HepG2 (cell line): ENCODE measurements at regions not wholly inside any gene's neighbourhood (a gene's known extent, or its start where the extent isn't known, plus 50 kb on each side); places are given as distances from the start of the nearest gene placed in this dataset.

Experiments used
- ATAC-seq: fragments of 200-7000 bp; cut with Tn5 transposase; 3 replicates; pipeline ENCODE4 v1.9.1; 2020; ENCODE audit warnings: mild to moderate bottlenecking, moderate library complexity
- BruUV-seq: library from RNA; stranded (reverse); fragments of 400-500 nt; replicated peaks from 2 replicates; lab custom pipeline; 2021; lab: Mats Ljungman, UMichigan
- CTCF ChIA-PET: fragments of 300-600 bp; formaldehyde crosslinking; extraction: SDS; loops from one replicate; lab custom pipeline; 2021; ENCODE audit warnings: low total read pairs, inconsistent platforms, low intra/inter-chr PET ratio; lab: Yijun Ruan, JAX
- POLR2A ChIA-PET: fragments of 350-600 bp; sonication (Branson Sonifier 250); formaldehyde crosslinking; loops from one replicate; lab custom pipeline; 2020; ENCODE audit warnings: antibody characterized with exemption, inconsistent platforms; lab: Yijun Ruan, JAX
- DNase-seq: peaks from one replicate; pipeline ENCODE4 v3.0.0-alpha.2; 2015; ENCODE audit warnings: low spot score
- FAIRE-seq: peaks from 3 replicates; lab custom pipeline; 2011; peaks lifted over from hg19 to GRCh38; lab: Jason Lieb, UNC
- H2AFZ ChIP-seq: one replicate; pipeline ENCODE4 v1.6.1; 2011; ENCODE audit warnings: low read length, inconsistent platforms
- H3K27ac ChIP-seq: fragments of 300-600 bp; 3 replicates; pipeline ENCODE4 v1.8.0; 2011; ENCODE audit warnings: mixed run types, mild to moderate bottlenecking, mixed read lengths, low read length, inconsistent platforms; ENCODE audit not compliant: insufficient read depth; ENCODE audit errors: extremely low read length
- H3K27me3 ChIP-seq, 2 experiments: fragments of 200-600 bp in 1 of 2; 2 replicates in 1 of 2; 3 replicates in 1 of 2; pipeline versions ENCODE4 v1.6.0 to v1.8.0; 2011; ENCODE audit warnings: low read length in 2 of 2, mild to moderate bottlenecking in 2 of 2, moderate library complexity in 2 of 2, inconsistent platforms in 1 of 2; ENCODE audit not compliant: insufficient read depth in 2 of 2, control insufficient read depth in 1 of 2
- H3K36me3 ChIP-seq, 2 experiments: fragments of 200-600 bp in 1 of 2; replicated peaks in 1 of 2; 2 replicates in 1 of 2; 3 replicates in 1 of 2; pipeline versions ENCODE4 v1.5.1 to v1.8.0; 2011; ENCODE audit warnings: low read length in 2 of 2, inconsistent platforms in 1 of 2; ENCODE audit not compliant: insufficient read depth in 2 of 2, control insufficient read depth in 1 of 2
- H3K4me1 ChIP-seq: 2 replicates; pipeline ENCODE4 v1.5.1; 2012; ENCODE audit warnings: low read length, inconsistent platforms; ENCODE audit not compliant: insufficient read depth
- H3K4me2 ChIP-seq: 2 replicates; pipeline ENCODE4 v1.6.0; 2011; ENCODE audit warnings: low read depth, low read length, inconsistent platforms
- H3K4me3 ChIP-seq, 3 experiments: fragments of 200-600 bp in 1 of 3; sonication (generic), shearing (Covaris generic) in 1 of 3; replicated peaks in 1 of 3; 2 replicates each; pipeline ENCODE4 v1.5.1; 2011 to 2016; ENCODE audit warnings: low read length in 3 of 3, inconsistent platforms in 2 of 3, low read depth in 2 of 3, mild to moderate bottlenecking in 2 of 3, control low read depth in 1 of 3, mixed read lengths in 1 of 3; ENCODE audit not compliant: insufficient read depth in 1 of 3
- H3K79me2 ChIP-seq: one replicate; pipeline ENCODE4 v1.6.1; 2011; ENCODE audit warnings: low read length, inconsistent platforms; ENCODE audit not compliant: insufficient read depth
- H3K9ac ChIP-seq: 2 replicates; pipeline ENCODE4 v1.6.0; 2011; ENCODE audit warnings: mild to moderate bottlenecking, low read depth, low read length, inconsistent platforms; ENCODE audit not compliant: insufficient read depth
- H3K9me3 ChIP-seq: 2 replicates; pipeline ENCODE4 v1.5.1; 2012; ENCODE audit warnings: mild to moderate bottlenecking, low read length
- H4K20me1 ChIP-seq: 2 replicates; pipeline ENCODE4 v1.6.0; 2011; ENCODE audit warnings: inconsistent platforms, mild to moderate bottlenecking, low read length, moderate library complexity; ENCODE audit not compliant: insufficient read depth
- ADNP ChIP-seq: sonication (generic); formaldehyde crosslinking; IDR thresholded peaks from 2 replicates; pipeline ENCODE4 v1.4.0; 2020; ENCODE audit warnings: missing genetic modification reagents
- BORCS8-MEF2B ChIP-seq: sonication (generic); formaldehyde crosslinking; IDR thresholded peaks from 2 replicates; pipeline ENCODE4 v1.8.0; 2022; ENCODE audit warnings: mild to moderate bottlenecking, missing genetic modification reagents
- ELF1 ChIP-seq: sonication (generic); formaldehyde crosslinking; IDR thresholded peaks from 2 replicates; pipeline ENCODE4 v1.4.0; 2020; ENCODE audit warnings: missing genetic modification reagents
- PHB2 ChIP-seq: fragments of 450-650 bp; IDR thresholded peaks from 2 replicates; pipeline ENCODE4 v1.6.1; 2018; ENCODE audit not compliant: partially characterized antibody
- TFAP4 ChIP-seq: sonication (generic); IDR thresholded peaks from 2 replicates; pipeline ENCODE4 v1.6.1; 2016; ENCODE audit warnings: low read depth, borderline replicate concordance
- ZNF10 ChIP-seq: sonication (generic); formaldehyde crosslinking; IDR thresholded peaks from 2 replicates; pipeline ENCODE4 v1.4.0; 2020; ENCODE audit warnings: mild to moderate bottlenecking, low read depth, missing genetic modification reagents, borderline replicate concordance
- ZNF414 ChIP-seq: sonication (generic); formaldehyde crosslinking; IDR thresholded peaks from 2 replicates; pipeline ENCODE4 v1.5.0; 2020; ENCODE audit warnings: missing genetic modification reagents
- ZNF496 ChIP-seq: sonication (generic); formaldehyde crosslinking; IDR thresholded peaks from 2 replicates; pipeline ENCODE4 v1.8.1; 2023; ENCODE audit warnings: mild to moderate bottlenecking, moderate library complexity, missing genetic modification reagents; ENCODE audit not compliant: insufficient replicate concordance
- ZNF589 ChIP-seq: sonication (generic); formaldehyde crosslinking; conservative IDR thresholded peaks from 2 replicates; pipeline ENCODE4 v1.8.0; 2022; ENCODE audit warnings: mild to moderate bottlenecking, moderate library complexity, missing genetic modification reagents
- ZNF703 ChIP-seq: sonication (generic); formaldehyde crosslinking; IDR thresholded peaks from 2 replicates; pipeline ENCODE4 v1.5.1; 2020; ENCODE audit warnings: missing genetic modification reagents, mild to moderate bottlenecking, moderate library complexity, borderline replicate concordance
- in situ Hi-C: cut with HindIII; loops from 2 replicates; pipeline ENCODE4 v1.10.0; 2017; ENCODE audit warnings: low pct_unique_long_range_greater_than_20kb; ENCODE audit not compliant: extremely low pct_ligation_motif_present
- intact Hi-C: fragments of 100-400 bp; cut with micrococcal nuclease; formaldehyde crosslinking; loops from one replicate; pipeline ENCODE4 v1.10.0; 2022; ENCODE audit not compliant: unreplicated experiment

GRCh38 chr6:140069576-140069975, 695.1 kb upstream of the CITED2 start:
- DNase-seq: no peak
- no peaks in the 10 kb centered on the region for H3K4me1 ChIP-seq
- H3K4me3 ChIP-seq: no peak overlapping the region
- ChIA-PET CTCF (no interaction called here), POLR2A (no interaction called here)
- no peaks in the 10 kb centered on the region for H3K36me3 ChIP-seq
- no peak overlapping the region for H2AFZ ChIP-seq
- FAIRE-seq: no peak
- H3K9me3 ChIP-seq: no peaks in the 10 kb centered on the region; the same call in 1 of the 2 replicates
- H3K9ac ChIP-seq: no peak overlapping the region
- BruUV-seq: no TSS peak
- TF ChIP-seq ZNF703 (CRISPR knock-in tag) (no peak), ADNP (CRISPR knock-in tag) (no peak), BORCS8-MEF2B (CRISPR knock-in tag) (no peak), ZNF496 (CRISPR knock-in tag) (no peak), PHB2 (no peak), ZNF414 (CRISPR knock-in tag) (no peak), ZNF10 (CRISPR knock-in tag) (no peak), TFAP4 (no peak), ZNF589 (CRISPR knock-in tag) (no peak), ELF1 (CRISPR knock-in tag) (no peak)
- no peaks in the 10 kb centered on the region for H4K20me1 ChIP-seq
- no peaks in the 10 kb centered on the region for H3K79me2 ChIP-seq
- intact Hi-C loops (no loop called here), in situ Hi-C loops (no loop called here)
- H3K27ac ChIP-seq: no peak overlapping the region
- no peak for ATAC-seq
- H3K4me2 ChIP-seq: no peak overlapping the region
- H3K27me3 ChIP-seq: no peaks in the 10 kb centered on the region
